ENCODE measurements at regions not wholly inside any gene's neighbourhood (a gene's known extent, or its start where the extent isn't known, plus 50 kb on each side); places are given as distances from the start of the nearest gene placed in this dataset.

- peak overlapping the region; percentile 56 for H3K27ac ChIP-seq
- ChIA-PET POLR2A (ENCODE audit: low non-redundant PET) (no interaction called here), CTCF (interaction anchor here (0.5 to 1.0 kb wide), 3 partner anchors 13 to 1162 kb away, joined by 3 to 4 read pairs (median 3); no protein-coding TSS in a partner anchor)
- peak; percentile 45 for DNase-seq (ENCODE audit: low spot score)
- TF ChIP-seq CTCF (conservative IDR thresholded peaks at IDR 0.05; ENCODE audit: low read depth): no peak
Measured at GRCh38 chr11:15783619-15784018, 572.7 kb downstream of the SOX6 start.

- no peak for TF ChIP-seq CTCF (conservative IDR thresholded peaks at IDR 0.05; ENCODE audit: low read depth)
- no peak overlapping the region for H3K27ac ChIP-seq
- POLR2A ChIA-PET (ENCODE audit: low non-redundant PET): no interaction called here
- DNase-seq (ENCODE audit: low spot score): peak; percentile 25
- CTCF ChIA-PET: interaction anchor here (1.2 kb wide), 1 partner anchor 26 kb away, joined by 7 read pairs; no protein-coding TSS in a partner anchor
Measured at GRCh38 chr11:15793043-15793996, 563.0 kb downstream of the SOX6 start.

- no peak overlapping the region for H3K27ac ChIP-seq
Measured at GRCh38 chr11:15794361-15795150, 561.8 kb downstream of the SOX6 start.

GRCh38 chr11:15795378-15795777 is 561.0 kb downstream of the SOX6 start:
- ChIA-PET POLR2A (ENCODE audit: low non-redundant PET) (no interaction called here), CTCF (no interaction called here)
- H3K27ac ChIP-seq: no peak overlapping the region
- TF ChIP-seq CTCF (conservative IDR thresholded peaks at IDR 0.05; ENCODE audit: low read depth): no peak
- no peak for DNase-seq (ENCODE audit: low spot score)

More at GRCh38 chr11:15794361-15795150, 561.8 kb downstream of the SOX6 start:
- CTCF ChIA-PET: no interaction called here
- TF ChIP-seq CTCF (conservative IDR thresholded peaks at IDR 0.05; ENCODE audit: low read depth): no peak
- no peak for DNase-seq (ENCODE audit: low spot score)
- POLR2A ChIA-PET (ENCODE audit: low non-redundant PET): no interaction called here

GRCh38 chr11:15800111-15800800 is 556.1 kb downstream of the SOX6 start:
- DNase-seq (ENCODE audit: low spot score): peak; percentile 7
- H3K27ac ChIP-seq: peak overlapping the region; percentile 75
- CTCF ChIA-PET: no interaction called here
- TF ChIP-seq CTCF (conservative IDR thresholded peaks at IDR 0.05; ENCODE audit: low read depth): no peak
- POLR2A ChIA-PET (ENCODE audit: low non-redundant PET): no interaction called here

- ChIA-PET POLR2A (ENCODE audit: low non-redundant PET) (no interaction called here), CTCF (no interaction called here)
- DNase-seq (ENCODE audit: low spot score): no peak
- TF ChIP-seq CTCF (conservative IDR thresholded peaks at IDR 0.05; ENCODE audit: low read depth): no peak
- H3K27ac ChIP-seq: no peak overlapping the region
Measured at GRCh38 chr11:15801126-15801525, 555.2 kb downstream of the SOX6 start.

All from RWPE1 (cell line).